ENCODE measurements at regions not wholly inside any gene's neighbourhood (a gene's known extent, or its start where the extent isn't known, plus 50 kb on each side); places are given as distances from the start of the nearest gene placed in this dataset.

- DNase-seq (ENCODE audit: low spot score): peak; percentile 7
These were observed 429.8 kb upstream of the CDH2 start for GRCh38 chr18:28606686-28607085.

- DNase-seq (ENCODE audit: low spot score): no peak
These were observed 425.5 kb upstream of the CDH2 start for GRCh38 chr18:28602391-28602790.

GRCh38 chr18:28594034-28594433 lies 417.1 kb upstream of the CDH2 start:
- no peak for DNase-seq (ENCODE audit: low spot score)

- peak; percentile 20 for DNase-seq (ENCODE audit: low spot score)
These were observed 412.1 kb upstream of the CDH2 start for GRCh38 chr18:28588884-28589549.

- peak; percentile 33 for DNase-seq (ENCODE audit: low spot score)
These were observed 407.8 kb upstream of the CDH2 start for GRCh38 chr18:28584731-28585130.

GRCh38 chr18:28582724-28583123 lies 405.8 kb upstream of the CDH2 start:
- no peak for DNase-seq (ENCODE audit: low spot score)

GRCh38 chr18:28581521-28582071 lies 404.7 kb upstream of the CDH2 start:
- DNase-seq (ENCODE audit: low spot score): no peak

- no peak for DNase-seq (ENCODE audit: low spot score)
These were observed 400.0 kb upstream of the CDH2 start for GRCh38 chr18:28576941-28577340.

- DNase-seq (ENCODE audit: low spot score): no peak
These were observed 398.2 kb upstream of the CDH2 start for GRCh38 chr18:28575123-28575522.

- no peak for DNase-seq (ENCODE audit: low spot score)
These were observed 397.2 kb upstream of the CDH2 start for GRCh38 chr18:28574175-28574574.

GRCh38 chr18:28571929-28572328 lies 395.0 kb upstream of the CDH2 start:
- no peak for DNase-seq (ENCODE audit: low spot score)

GRCh38 chr18:28560331-28560730 lies 383.4 kb upstream of the CDH2 start:
- no peak for DNase-seq (ENCODE audit: low spot score)

- no peak for DNase-seq (ENCODE audit: low spot score)
These were observed 382.6 kb upstream of the CDH2 start for GRCh38 chr18:28559511-28559910.

GRCh38 chr18:28541934-28542333 lies 365.0 kb upstream of the CDH2 start:
- DNase-seq (ENCODE audit: low spot score): no peak

GRCh38 chr18:28541276-28541930 lies 364.5 kb upstream of the CDH2 start:
- no peak for DNase-seq (ENCODE audit: low spot score)

GRCh38 chr18:28529644-28530043 lies 352.7 kb upstream of the CDH2 start:
- DNase-seq (ENCODE audit: low spot score): no peak

- DNase-seq (ENCODE audit: low spot score): no peak
These were observed 349.3 kb upstream of the CDH2 start for GRCh38 chr18:28526196-28526595.

GRCh38 chr18:28523758-28524475 lies 347.0 kb upstream of the CDH2 start:
- no peak for DNase-seq (ENCODE audit: low spot score)

- DNase-seq (ENCODE audit: low spot score): no peak
These were observed 345.3 kb upstream of the CDH2 start for GRCh38 chr18:28522236-28522635.

- no peak for DNase-seq (ENCODE audit: low spot score)
These were observed 343.1 kb upstream of the CDH2 start for GRCh38 chr18:28519997-28520396.

- no peak for DNase-seq (ENCODE audit: low spot score)
These were observed 337.8 kb upstream of the CDH2 start for GRCh38 chr18:28514699-28515098.

GRCh38 chr18:28512357-28512756 lies 335.4 kb upstream of the CDH2 start:
- DNase-seq (ENCODE audit: low spot score): no peak

GRCh38 chr18:28511413-28511821 lies 334.5 kb upstream of the CDH2 start:
- DNase-seq (ENCODE audit: low spot score): no peak

All from GM03348 (cell line).